GM10266 (cell line): ENCODE measurements at regions not wholly inside any gene's neighbourhood (a gene's known extent, or its start where the extent isn't known, plus 50 kb on each side); places are given as distances from the start of the nearest gene placed in this dataset.

ENCODE experiments used
- DNase-seq: peaks from one replicate; pipeline ENCODE4 v3.0.0; 2012; ENCODE audit errors: extremely low spot score
- CTCF ChIP-seq: IDR thresholded peaks from 2 replicates; pipeline ENCODE4 v1.5.1; 2012; ENCODE audit warnings: mild to moderate bottlenecking, low read depth; ENCODE audit not compliant: control insufficient read depth, insufficient read depth; ENCODE audit errors: missing control alignments

- no peak for TF ChIP-seq CTCF
- DNase-seq = no peak
Measured at GRCh38 chr6:147666255-147666654, 157.8 kb downstream of the SAMD5 start.

- no peak for DNase-seq
- TF ChIP-seq CTCF = no peak
Measured at GRCh38 chr6:147667082-147667481, 158.6 kb downstream of the SAMD5 start.

- no peak for TF ChIP-seq CTCF
- no peak for DNase-seq
Measured at GRCh38 chr6:147674099-147674498, 165.6 kb downstream of the SAMD5 start.

- TF ChIP-seq CTCF = no peak
- DNase-seq = no peak
Measured at GRCh38 chr6:147674794-147675193, 166.3 kb downstream of the SAMD5 start.

- no peak for TF ChIP-seq CTCF
- no peak for DNase-seq
Measured at GRCh38 chr6:147675281-147675680, 166.8 kb downstream of the SAMD5 start.

GRCh38 chr6:147676495-147677199 is 168.2 kb downstream of the SAMD5 start:
- DNase-seq = no peak
- TF ChIP-seq CTCF = no peak

GRCh38 chr6:147677647-147678046 is 169.2 kb downstream of the SAMD5 start:
- TF ChIP-seq CTCF = no peak

More at GRCh38 chr6:147677647-147678046, 169.2 kb downstream of the SAMD5 start:
- no peak for DNase-seq
